Keratinocyte (primary cell): ENCODE measurements at regions not wholly inside any gene's neighbourhood (a gene's known extent, or its start where the extent isn't known, plus 50 kb on each side); places are given as distances from the start of the nearest gene placed in this dataset.

ENCODE experiments used
- DNase-seq: peaks from one replicate; pipeline ENCODE4 v3.0.0-alpha.2; 2011; ENCODE audit warnings: low read depth, missing footprints, low spot score
- FAIRE-seq: peaks from 2 replicates; lab custom pipeline; 2011; peaks lifted over from hg19 to GRCh38; lab: Jason Lieb, UNC
- H2AFZ ChIP-seq: 2 replicates; pipeline ENCODE4 v1.6.0; 2012; ENCODE audit warnings: low read length, control low read depth, inconsistent platforms; ENCODE audit not compliant: control insufficient read depth
- H3K27ac ChIP-seq: 2 replicates; pipeline ENCODE4 v1.5.1; 2011; ENCODE audit warnings: low read length; ENCODE audit not compliant: control insufficient read depth, insufficient read depth
- H3K27me3 ChIP-seq: 3 replicates; pipeline ENCODE4 v1.6.0; 2011; ENCODE audit warnings: low read length; ENCODE audit not compliant: control insufficient read depth, insufficient read depth; ENCODE audit errors: extremely low read depth
- H3K36me3 ChIP-seq, 2 experiments: 2 replicates in 1 of 2; 3 replicates in 1 of 2; pipeline ENCODE4 v1.5.1; 2011; ENCODE audit warnings: low read length in 2 of 2, mild to moderate bottlenecking in 1 of 2; ENCODE audit not compliant: control insufficient read depth in 2 of 2, insufficient read depth in 2 of 2; ENCODE audit errors: extremely low read depth in 1 of 2
- H3K4me1 ChIP-seq: 3 replicates; pipeline ENCODE4 v1.5.1; 2011; ENCODE audit warnings: low read length; ENCODE audit not compliant: control insufficient read depth, insufficient read depth; ENCODE audit errors: extremely low read depth
- H3K4me2 ChIP-seq: 3 replicates; pipeline ENCODE4 v1.6.0; 2011; ENCODE audit warnings: low read depth, low read length; ENCODE audit not compliant: control insufficient read depth, insufficient read depth; ENCODE audit errors: extremely low read depth
- H3K4me3 ChIP-seq, 3 experiments: fragments of 200-600 bp in 1 of 3; sonication (generic) in 1 of 3; 2 replicates in 2 of 3; 3 replicates in 1 of 3; pipeline ENCODE4 v1.5.1; 2011 to 2016; ENCODE audit warnings: low read length in 3 of 3, mild to moderate bottlenecking in 3 of 3, control low read depth in 2 of 3, inconsistent platforms in 1 of 3, low read depth in 1 of 3, mixed read lengths in 1 of 3, mixed run types in 1 of 3, moderate library complexity in 1 of 3; ENCODE audit not compliant: control insufficient read depth in 2 of 3, insufficient read depth in 2 of 3; ENCODE audit errors: extremely low read depth in 1 of 3
- H3K79me2 ChIP-seq: 2 replicates; pipeline ENCODE4 v1.6.0; 2012; ENCODE audit warnings: low read length; ENCODE audit not compliant: control insufficient read depth, insufficient read depth
- H3K9ac ChIP-seq: 3 replicates; pipeline ENCODE4 v1.6.0; 2011; ENCODE audit warnings: low read length; ENCODE audit not compliant: control insufficient read depth, insufficient read depth; ENCODE audit errors: extremely low read depth
- H3K9me1 ChIP-seq: 3 replicates; pipeline ENCODE4 v1.6.0; 2011; ENCODE audit warnings: low read length; ENCODE audit not compliant: control insufficient read depth, insufficient read depth; ENCODE audit errors: extremely low read depth
- H3K9me3 ChIP-seq: 2 replicates; pipeline ENCODE4 v1.5.1; 2012; ENCODE audit warnings: low read depth, low read length; ENCODE audit not compliant: control insufficient read depth
- H4K20me1 ChIP-seq: 3 replicates; pipeline ENCODE4 v1.6.0; 2011; ENCODE audit warnings: low read length; ENCODE audit not compliant: control insufficient read depth, insufficient read depth; ENCODE audit errors: extremely low read depth
- EZH2 ChIP-seq: IDR thresholded peaks from one replicate; pipeline ENCODE4 v1.6.1; 2012; ENCODE audit warnings: inconsistent platforms, mild to moderate bottlenecking, low read length, moderate library complexity
- dilution Hi-C: fragments of 300-500 bp; cut with MboI; formaldehyde crosslinking; loops from one replicate; pipeline ENCODE4 v1.7.0; 2020; ENCODE audit warnings: low sequenced_read_pairs; ENCODE audit not compliant: extremely low pct_ligation_motif_present
- TF ChIP-seq, protein P1 (sequence below), 3 experiments: IDR thresholded peaks in 1 of 3; conservative IDR thresholded peaks in 1 of 3; optimal IDR thresholded peaks in 1 of 3; 2 replicates in 2 of 3; 3 replicates in 1 of 3; pipeline versions ENCODE3 to v1.5.1; 2011; ENCODE audit warnings: low read length in 3 of 3, mild to moderate bottlenecking in 3 of 3, moderate library complexity in 2 of 3, control low read depth in 1 of 3, inconsistent platforms in 1 of 3; ENCODE audit not compliant: insufficient read depth in 2 of 3; ENCODE audit errors: extremely low read depth in 1 of 3

DNA sequence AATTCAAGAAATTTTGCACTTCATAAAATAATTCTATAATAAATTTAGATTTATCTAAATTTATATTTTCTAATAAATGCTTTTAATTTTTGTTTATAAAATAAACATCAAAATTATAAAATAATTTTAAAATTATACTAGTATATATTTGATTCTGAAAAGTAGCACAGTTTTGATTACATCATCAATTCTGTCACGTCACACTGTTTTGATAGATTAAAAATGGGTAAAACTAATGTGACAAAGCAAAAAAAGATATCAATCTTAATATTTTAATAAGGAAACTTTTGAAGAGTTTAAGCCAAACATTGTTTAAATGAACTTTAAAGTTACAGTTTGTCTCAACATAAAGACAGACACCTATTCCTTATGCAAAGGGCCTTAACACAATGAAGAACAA is 1001.8 kb downstream of the KCNT2 start:
- H3K9me1 ChIP-seq = no peaks in the 10 kb centered on the region
- no peak overlapping the region for H3K4me3 ChIP-seq
- H3K4me2 ChIP-seq = no peak overlapping the region
- H3K27me3 ChIP-seq = no peaks in the 10 kb centered on the region
- no peak overlapping the region for H3K9ac ChIP-seq
- FAIRE-seq (no peak), DNase-seq (no peak)
- no peaks in the 10 kb centered on the region for H3K36me3 ChIP-seq
- H3K27ac ChIP-seq = no peak overlapping the region
- no peaks in the 10 kb centered on the region for H3K9me3 ChIP-seq
- no peaks in the 10 kb centered on the region for H3K79me2 ChIP-seq
- H2AFZ ChIP-seq = no peak overlapping the region
- no peak for TF ChIP-seq EZH2
- TF ChIP-seq, protein P1, sequence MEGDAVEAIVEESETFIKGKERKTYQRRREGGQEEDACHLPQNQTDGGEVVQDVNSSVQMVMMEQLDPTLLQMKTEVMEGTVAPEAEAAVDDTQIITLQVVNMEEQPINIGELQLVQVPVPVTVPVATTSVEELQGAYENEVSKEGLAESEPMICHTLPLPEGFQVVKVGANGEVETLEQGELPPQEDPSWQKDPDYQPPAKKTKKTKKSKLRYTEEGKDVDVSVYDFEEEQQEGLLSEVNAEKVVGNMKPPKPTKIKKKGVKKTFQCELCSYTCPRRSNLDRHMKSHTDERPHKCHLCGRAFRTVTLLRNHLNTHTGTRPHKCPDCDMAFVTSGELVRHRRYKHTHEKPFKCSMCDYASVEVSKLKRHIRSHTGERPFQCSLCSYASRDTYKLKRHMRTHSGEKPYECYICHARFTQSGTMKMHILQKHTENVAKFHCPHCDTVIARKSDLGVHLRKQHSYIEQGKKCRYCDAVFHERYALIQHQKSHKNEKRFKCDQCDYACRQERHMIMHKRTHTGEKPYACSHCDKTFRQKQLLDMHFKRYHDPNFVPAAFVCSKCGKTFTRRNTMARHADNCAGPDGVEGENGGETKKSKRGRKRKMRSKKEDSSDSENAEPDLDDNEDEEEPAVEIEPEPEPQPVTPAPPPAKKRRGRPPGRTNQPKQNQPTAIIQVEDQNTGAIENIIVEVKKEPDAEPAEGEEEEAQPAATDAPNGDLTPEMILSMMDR (optimal IDR thresholded peaks at IDR 0.05 in 1 of 3, IDR thresholded peaks at IDR 0.05 in 1 of 3, conservative IDR thresholded peaks at IDR 0.05 in 1 of 3; ENCODE audit: extremely low read depth in 1 of 3, insufficient read depth in 2 of 3, low read length in 3 of 3) = no peak
- H3K4me1 ChIP-seq = peaks cover 2% of the 10 kb centered on the region
- dilution Hi-C loops = no loop called here
- H4K20me1 ChIP-seq = no peaks in the 10 kb centered on the region

DNA sequence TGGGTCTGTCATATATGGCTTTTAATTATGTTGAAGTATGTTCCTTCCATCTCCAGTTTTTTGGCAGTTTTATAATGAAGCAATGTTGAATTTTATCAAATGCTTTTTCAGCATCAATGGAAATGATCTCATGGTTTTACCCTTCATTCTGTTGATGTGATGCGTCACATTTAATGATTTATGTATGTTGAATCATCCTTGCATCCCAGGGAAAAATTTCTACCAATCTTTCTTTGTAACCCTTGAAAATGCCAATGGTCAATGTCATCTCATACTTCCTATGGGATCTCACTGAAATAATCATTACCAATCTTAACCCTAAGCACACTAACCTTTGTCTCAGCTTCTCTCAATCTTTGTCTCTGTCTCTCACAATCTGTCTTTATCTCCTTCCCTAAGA is 1004.0 kb downstream of the KCNT2 start:
- dilution Hi-C loops = no loop called here
- Histone ChIP-seq H4K20me1 (no peaks in the 10 kb centered on the region), H3K27ac (no peak overlapping the region), H3K27me3 (no peaks in the 10 kb centered on the region), H3K79me2 (no peaks in the 10 kb centered on the region), H3K36me3 (no peaks in the 10 kb centered on the region), H3K9me1 (no peaks in the 10 kb centered on the region), H3K4me1 (peaks cover 2% of the 10 kb centered on the region), H3K4me3 (no peak overlapping the region), H3K9me3 (no peaks in the 10 kb centered on the region), H3K4me2 (no peak overlapping the region), H3K9ac (no peak overlapping the region), H2AFZ (peak overlapping the region; percentile 52)
- FAIRE-seq (no peak), DNase-seq (peak; percentile 9)
- TF ChIP-seq, protein P1 (optimal IDR thresholded peaks at IDR 0.05 in 1 of 3, IDR thresholded peaks at IDR 0.05 in 1 of 3, conservative IDR thresholded peaks at IDR 0.05 in 1 of 3; ENCODE audit: extremely low read depth in 1 of 3, insufficient read depth in 2 of 3, low read length in 3 of 3) = no peak
- TF ChIP-seq EZH2 = no peak
